ENCODE measurements at regions not wholly inside any gene's neighbourhood (a gene's known extent, or its start where the extent isn't known, plus 50 kb on each side); places are given as distances from the start of the nearest gene placed in this dataset.

DNA sequence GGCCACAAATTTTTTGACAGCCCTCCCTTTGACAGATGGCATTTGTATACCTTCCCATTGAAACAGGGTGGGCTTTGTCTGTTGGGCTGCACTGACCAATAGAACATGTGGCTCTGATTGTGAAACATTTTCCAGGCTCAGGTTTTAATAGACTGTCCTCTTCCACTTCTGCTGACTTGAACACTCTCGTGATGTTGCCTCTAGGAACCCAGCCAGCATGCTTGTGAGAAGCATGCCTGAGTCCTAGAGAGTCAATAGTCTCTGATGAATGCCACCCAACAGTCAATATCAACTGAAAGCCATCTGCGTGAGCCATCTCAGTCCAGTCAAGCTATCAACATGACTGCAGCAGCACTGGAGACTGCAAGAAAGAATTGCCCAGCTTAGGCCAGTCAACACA lies 290.0 kb downstream of the SLC7A11 start:
- TF ChIP-seq, protein P1, sequence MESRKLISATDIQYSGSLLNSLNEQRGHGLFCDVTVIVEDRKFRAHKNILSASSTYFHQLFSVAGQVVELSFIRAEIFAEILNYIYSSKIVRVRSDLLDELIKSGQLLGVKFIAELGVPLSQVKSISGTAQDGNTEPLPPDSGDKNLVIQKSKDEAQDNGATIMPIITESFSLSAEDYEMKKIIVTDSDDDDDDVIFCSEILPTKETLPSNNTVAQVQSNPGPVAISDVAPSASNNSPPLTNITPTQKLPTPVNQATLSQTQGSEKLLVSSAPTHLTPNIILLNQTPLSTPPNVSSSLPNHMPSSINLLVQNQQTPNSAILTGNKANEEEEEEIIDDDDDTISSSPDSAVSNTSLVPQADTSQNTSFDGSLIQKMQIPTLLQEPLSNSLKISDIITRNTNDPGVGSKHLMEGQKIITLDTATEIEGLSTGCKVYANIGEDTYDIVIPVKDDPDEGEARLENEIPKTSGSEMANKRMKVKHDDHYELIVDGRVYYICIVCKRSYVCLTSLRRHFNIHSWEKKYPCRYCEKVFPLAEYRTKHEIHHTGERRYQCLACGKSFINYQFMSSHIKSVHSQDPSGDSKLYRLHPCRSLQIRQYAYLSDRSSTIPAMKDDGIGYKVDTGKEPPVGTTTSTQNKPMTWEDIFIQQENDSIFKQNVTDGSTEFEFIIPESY (IDR thresholded peaks at IDR 0.05) = no peak
- TF ChIP-seq FOXA1 (IDR thresholded peaks at IDR 0.05) = no peak
- no peak for TF ChIP-seq FOXA2 (IDR thresholded peaks at IDR 0.05)
- no peak for DNase-seq (ENCODE audit: low spot score)
- Histone ChIP-seq H3K27ac (ENCODE audit: low read depth in 1 of 2, low read length in 2 of 2) (no peak overlapping the region), H3K27me3 (ENCODE audit: control insufficient read depth in 4 of 4, insufficient read depth in 4 of 4, low read length in 3 of 4) (no peaks in the 10 kb centered on the region), H3K4me1 (ENCODE audit: control insufficient read depth in 4 of 4, insufficient read depth in 4 of 4, low read length in 3 of 4) (peaks cover 0 to 8% (median 4%) of the 10 kb centered on the region in 4 donors), H3K9me3 (ENCODE audit: control insufficient read depth in 4 of 4, low read length in 3 of 4) (peaks cover 0 to 3% (median 0%) of the 10 kb centered on the region in 4 donors), H3K4me3 (ENCODE audit: low read depth in 1 of 3, low read length in 3 of 3) (no peak overlapping the region), H3K9ac (ENCODE audit: low read depth in 1 of 2, low read length in 2 of 2) (no peak overlapping the region), H3K36me3 (ENCODE audit: control insufficient read depth in 4 of 4, insufficient read depth in 3 of 4, low read depth in 1 of 4, low read length in 3 of 4) (no peaks in the 10 kb centered on the region)
- 57% methylated on average over 2 of the region's 2 CpGs for WGBS

GRCh38 chr4:137950286-137950685 lies 291.9 kb downstream of the SLC7A11 start:
- no peak overlapping the region for H3K27ac ChIP-seq (ENCODE audit: low read depth in 1 of 2, low read length in 2 of 2)
- DNase-seq (ENCODE audit: low spot score) = no peak
- H3K4me1 ChIP-seq (ENCODE audit: control insufficient read depth in 4 of 4, insufficient read depth in 4 of 4, low read length in 3 of 4) = peaks cover 0 to 6% (median 2%) of the 10 kb centered on the region in 4 donors
- 94% methylated on average over 3 of the region's 3 CpGs for WGBS
- no peaks in the 10 kb centered on the region for H3K27me3 ChIP-seq (ENCODE audit: control insufficient read depth in 4 of 4, insufficient read depth in 4 of 4, low read length in 3 of 4)
- no peaks in the 10 kb centered on the region for H3K36me3 ChIP-seq (ENCODE audit: control insufficient read depth in 4 of 4, insufficient read depth in 3 of 4, low read depth in 1 of 4, low read length in 3 of 4)
- TF ChIP-seq ATF3 (IDR thresholded peaks at IDR 0.05) = no peak
- no peak for TF ChIP-seq JUND (IDR thresholded peaks at IDR 0.05)
- TF ChIP-seq, protein P2, sequence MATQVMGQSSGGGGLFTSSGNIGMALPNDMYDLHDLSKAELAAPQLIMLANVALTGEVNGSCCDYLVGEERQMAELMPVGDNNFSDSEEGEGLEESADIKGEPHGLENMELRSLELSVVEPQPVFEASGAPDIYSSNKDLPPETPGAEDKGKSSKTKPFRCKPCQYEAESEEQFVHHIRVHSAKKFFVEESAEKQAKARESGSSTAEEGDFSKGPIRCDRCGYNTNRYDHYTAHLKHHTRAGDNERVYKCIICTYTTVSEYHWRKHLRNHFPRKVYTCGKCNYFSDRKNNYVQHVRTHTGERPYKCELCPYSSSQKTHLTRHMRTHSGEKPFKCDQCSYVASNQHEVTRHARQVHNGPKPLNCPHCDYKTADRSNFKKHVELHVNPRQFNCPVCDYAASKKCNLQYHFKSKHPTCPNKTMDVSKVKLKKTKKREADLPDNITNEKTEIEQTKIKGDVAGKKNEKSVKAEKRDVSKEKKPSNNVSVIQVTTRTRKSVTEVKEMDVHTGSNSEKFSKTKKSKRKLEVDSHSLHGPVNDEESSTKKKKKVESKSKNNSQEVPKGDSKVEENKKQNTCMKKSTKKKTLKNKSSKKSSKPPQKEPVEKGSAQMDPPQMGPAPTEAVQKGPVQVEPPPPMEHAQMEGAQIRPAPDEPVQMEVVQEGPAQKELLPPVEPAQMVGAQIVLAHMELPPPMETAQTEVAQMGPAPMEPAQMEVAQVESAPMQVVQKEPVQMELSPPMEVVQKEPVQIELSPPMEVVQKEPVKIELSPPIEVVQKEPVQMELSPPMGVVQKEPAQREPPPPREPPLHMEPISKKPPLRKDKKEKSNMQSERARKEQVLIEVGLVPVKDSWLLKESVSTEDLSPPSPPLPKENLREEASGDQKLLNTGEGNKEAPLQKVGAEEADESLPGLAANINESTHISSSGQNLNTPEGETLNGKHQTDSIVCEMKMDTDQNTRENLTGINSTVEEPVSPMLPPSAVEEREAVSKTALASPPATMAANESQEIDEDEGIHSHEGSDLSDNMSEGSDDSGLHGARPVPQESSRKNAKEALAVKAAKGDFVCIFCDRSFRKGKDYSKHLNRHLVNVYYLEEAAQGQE (IDR thresholded peaks at IDR 0.05) = no peak
- no peak for TF ChIP-seq TAF1 (conservative IDR thresholded peaks at IDR 0.05)
- no peak for TF ChIP-seq FOXA2 (IDR thresholded peaks at IDR 0.05)
- no peak for TF ChIP-seq NR2F2 (IDR thresholded peaks at IDR 0.05)
- no peak for TF ChIP-seq HNF4A (conservative IDR thresholded peaks at IDR 0.05)
- no peak for TF ChIP-seq RXRA (IDR thresholded peaks at IDR 0.05)
- TF ChIP-seq SP1 (IDR thresholded peaks at IDR 0.05) = no peak
- no peak for TF ChIP-seq RAD21 (IDR thresholded peaks at IDR 0.05)
- no peak overlapping the region for H3K4me3 ChIP-seq (ENCODE audit: low read depth in 1 of 3, low read length in 3 of 3)
- H3K9me3 ChIP-seq (ENCODE audit: control insufficient read depth in 4 of 4, low read length in 3 of 4) = peaks cover 0 to 3% (median 0%) of the 10 kb centered on the region in 4 donors
- no peak overlapping the region for H3K9ac ChIP-seq (ENCODE audit: low read depth in 1 of 2, low read length in 2 of 2)

- DNase-seq (ENCODE audit: low spot score) = no peak
- Histone ChIP-seq H3K4me1 (ENCODE audit: control insufficient read depth in 4 of 4, insufficient read depth in 4 of 4, low read length in 3 of 4) (peaks cover 0 to under 1% (median 0%) of the 10 kb centered on the region in 4 donors), H3K27me3 (ENCODE audit: control insufficient read depth in 4 of 4, insufficient read depth in 4 of 4, low read length in 3 of 4) (no peaks in the 10 kb centered on the region), H3K4me3 (ENCODE audit: low read depth in 1 of 3, low read length in 3 of 3) (no peak overlapping the region), H3K36me3 (ENCODE audit: control insufficient read depth in 4 of 4, insufficient read depth in 3 of 4, low read depth in 1 of 4, low read length in 3 of 4) (no peaks in the 10 kb centered on the region), H3K9ac (ENCODE audit: low read depth in 1 of 2, low read length in 2 of 2) (no peak overlapping the region), H3K9me3 (ENCODE audit: control insufficient read depth in 4 of 4, low read length in 3 of 4) (peaks cover 0 to 3% (median 0%) of the 10 kb centered on the region in 4 donors), H3K27ac (ENCODE audit: low read depth in 1 of 2, low read length in 2 of 2) (no peak overlapping the region)
- no peak for TF ChIP-seq HNF4G (IDR thresholded peaks at IDR 0.05)
- TF ChIP-seq MAX (IDR thresholded peaks at IDR 0.05) = no peak
- TF ChIP-seq, protein P3, sequence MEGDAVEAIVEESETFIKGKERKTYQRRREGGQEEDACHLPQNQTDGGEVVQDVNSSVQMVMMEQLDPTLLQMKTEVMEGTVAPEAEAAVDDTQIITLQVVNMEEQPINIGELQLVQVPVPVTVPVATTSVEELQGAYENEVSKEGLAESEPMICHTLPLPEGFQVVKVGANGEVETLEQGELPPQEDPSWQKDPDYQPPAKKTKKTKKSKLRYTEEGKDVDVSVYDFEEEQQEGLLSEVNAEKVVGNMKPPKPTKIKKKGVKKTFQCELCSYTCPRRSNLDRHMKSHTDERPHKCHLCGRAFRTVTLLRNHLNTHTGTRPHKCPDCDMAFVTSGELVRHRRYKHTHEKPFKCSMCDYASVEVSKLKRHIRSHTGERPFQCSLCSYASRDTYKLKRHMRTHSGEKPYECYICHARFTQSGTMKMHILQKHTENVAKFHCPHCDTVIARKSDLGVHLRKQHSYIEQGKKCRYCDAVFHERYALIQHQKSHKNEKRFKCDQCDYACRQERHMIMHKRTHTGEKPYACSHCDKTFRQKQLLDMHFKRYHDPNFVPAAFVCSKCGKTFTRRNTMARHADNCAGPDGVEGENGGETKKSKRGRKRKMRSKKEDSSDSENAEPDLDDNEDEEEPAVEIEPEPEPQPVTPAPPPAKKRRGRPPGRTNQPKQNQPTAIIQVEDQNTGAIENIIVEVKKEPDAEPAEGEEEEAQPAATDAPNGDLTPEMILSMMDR (IDR thresholded peaks at IDR 0.05; ENCODE audit: low read depth, low read length, missing input control) = no peak
- TF ChIP-seq YY1 (IDR thresholded peaks at IDR 0.05) = no peak
Measured at GRCh38 chr4:137949746-137950145, 292.4 kb downstream of the SLC7A11 start.

All from liver (tissue), 8 donors.